GM23338 (cell line): ENCODE measurements at regions not wholly inside any gene's neighbourhood (a gene's known extent, or its start where the extent isn't known, plus 50 kb on each side); places are given as distances from the start of the nearest gene placed in this dataset.

Source experiments
- ATAC-seq: fragments of 200-7000 bp; cut with Tn5 transposase; 3 replicates; pipeline ENCODE4 v1.9.1; 2020
- DNase-seq: peaks from one replicate; pipeline ENCODE4 v3.0.0-alpha.2; 2015; ENCODE audit warnings: low spot score
- H2AFZ ChIP-seq: fragments of 200-600 bp; sonication (generic); 2 replicates; pipeline ENCODE4 v1.8.0; 2016; ENCODE audit warnings: antibody characterized with exemption, mild to moderate bottlenecking, moderate library complexity
- H3F3A ChIP-seq: fragments of 200-600 bp; sonication (generic); replicated peaks from 2 replicates; pipeline ENCODE4 v1.8.0; 2017; ENCODE audit warnings: antibody characterized with exemption, mixed run types, low read depth
- H3K27ac ChIP-seq: fragments of 200-600 bp; sonication (generic); 2 replicates; pipeline ENCODE4 v1.6.1; 2016; ENCODE audit warnings: low read depth
- H3K27me3 ChIP-seq: fragments of 200-600 bp; sonication (generic); 2 replicates; pipeline ENCODE4 v1.8.0; 2016; ENCODE audit warnings: mild to moderate bottlenecking, mixed run types, moderate library complexity; ENCODE audit not compliant: insufficient read depth
- H3K36me3 ChIP-seq: fragments of 200-600 bp; sonication (generic); 2 replicates; pipeline ENCODE4 v1.8.0; 2016; ENCODE audit warnings: mild to moderate bottlenecking; ENCODE audit not compliant: insufficient read depth
- H3K4me1 ChIP-seq: fragments of 200-600 bp; sonication (generic); 2 replicates; pipeline ENCODE4 v1.8.0; 2016; ENCODE audit warnings: mild to moderate bottlenecking, moderate library complexity; ENCODE audit not compliant: insufficient read depth
- H3K4me2 ChIP-seq: fragments of 200-600 bp; sonication (generic); 2 replicates; pipeline ENCODE4 v1.7.1; 2017; ENCODE audit warnings: mixed run types
- H3K4me3 ChIP-seq: fragments of 200-600 bp; sonication (generic); 2 replicates; pipeline ENCODE4 v1.6.1; 2016; ENCODE audit warnings: mixed run types
- H3K79me2 ChIP-seq: fragments of 200-600 bp; sonication (generic); replicated peaks from 2 replicates; pipeline ENCODE4 v1.8.0; 2017; ENCODE audit warnings: mild to moderate bottlenecking; ENCODE audit not compliant: insufficient read depth
- H3K9me2 ChIP-seq: fragments of 200-600 bp; sonication (generic); 2 replicates; pipeline ENCODE4 v1.8.0; 2017; ENCODE audit not compliant: insufficient read depth
- H4K20me1 ChIP-seq: fragments of 200-600 bp; sonication (generic); replicated peaks from 2 replicates; pipeline ENCODE4 v1.8.0; 2017; ENCODE audit warnings: mild to moderate bottlenecking; ENCODE audit not compliant: insufficient read depth
- H3K27ac Mint-ChIP-seq: 2 replicates; pipeline ENCODE4 v1.8.0; 2020; ENCODE audit warnings: inconsistent platforms, mild to moderate bottlenecking, moderate library complexity, mixed read lengths
- H3K27me3 Mint-ChIP-seq: 3 replicates; pipeline ENCODE4 v1.8.0; 2022; ENCODE audit warnings: low read depth, mild to moderate bottlenecking, moderate library complexity, mixed read lengths, inconsistent platforms; ENCODE audit not compliant: insufficient read depth, poor library complexity
- H3K36me3 Mint-ChIP-seq: 3 replicates; pipeline ENCODE4 v1.8.0; 2021; ENCODE audit warnings: low read depth, mild to moderate bottlenecking, inconsistent platforms, moderate library complexity, mixed read lengths
- H3K4me1 Mint-ChIP-seq: 3 replicates; pipeline ENCODE4 v1.8.0; 2020; ENCODE audit warnings: mild to moderate bottlenecking, inconsistent platforms, mixed read lengths
- H3K4me3 Mint-ChIP-seq: 3 replicates; pipeline ENCODE4 v1.8.0; 2021; ENCODE audit warnings: moderate library complexity, mild to moderate bottlenecking, inconsistent platforms, mixed read lengths
- H3K9me3 Mint-ChIP-seq: 3 replicates; pipeline ENCODE4 v1.8.0; 2020; ENCODE audit warnings: moderate library complexity, mild to moderate bottlenecking, inconsistent platforms, mixed read lengths
- CTCF ChIP-seq, 2 experiments: fragments of 200-600 bp in 1 of 2; sonication (generic) in 1 of 2; conservative IDR thresholded peaks; 2 replicates each; pipeline versions ENCODE4 v1.5.1 to v1.6.1; 2016 to 2017; ENCODE audit warnings: antibody characterized with exemption in 2 of 2, low read depth in 2 of 2, mild to moderate bottlenecking in 2 of 2, moderate library complexity in 1 of 2
- JUNB ChIP-seq: IDR thresholded peaks from one replicate; pipeline ENCODE4 v1.6.1; 2016; ENCODE audit warnings: antibody characterized with exemption; ENCODE audit not compliant: unreplicated experiment
- REST ChIP-seq: IDR thresholded peaks from one replicate; pipeline ENCODE4 v1.6.1; 2018; ENCODE audit warnings: antibody characterized with exemption; ENCODE audit not compliant: unreplicated experiment
- STAT1 ChIP-seq: IDR thresholded peaks from one replicate; pipeline ENCODE4 v1.6.1; 2016; ENCODE audit warnings: antibody characterized with exemption; ENCODE audit not compliant: unreplicated experiment
- ZNF114 ChIP-seq: fragments of 250-450 bp; sonication (Bioruptor Pico); IDR thresholded peaks from 2 replicates; pipeline ENCODE4 v1.5.0; 2020; ENCODE audit warnings: mild to moderate bottlenecking, moderate library complexity
- ZNF331 ChIP-seq: fragments of 250-450 bp; sonication (Bioruptor Pico); IDR thresholded peaks from 2 replicates; pipeline ENCODE4 v1.5.0; 2020; ENCODE audit warnings: low read depth, mild to moderate bottlenecking, moderate library complexity
- ZNF462 ChIP-seq: fragments of 250-450 bp; sonication (Bioruptor Pico); IDR thresholded peaks from 2 replicates; pipeline ENCODE4 v1.5.0; 2020; ENCODE audit warnings: mild to moderate bottlenecking, moderate library complexity

- Histone ChIP-seq H3K27ac (no peak overlapping the region), H3K4me2 (no peak overlapping the region), H2AFZ (no peak overlapping the region), H3K4me3 (no peak overlapping the region), H3K27me3 (no peaks in the 10 kb centered on the region), H4K20me1 (no peaks in the 10 kb centered on the region), H3K36me3 (0 out of 2 replicates have a peak, but pooled peaks cover 3% of the 10 kb centered on the region), H3F3A (no peaks in the 10 kb centered on the region), H3K9me2 (no peaks in the 10 kb centered on the region), H3K4me1 (peaks cover 14% of the 10 kb centered on the region), H3K79me2 (no peaks in the 10 kb centered on the region)
- Mint-ChIP-seq H3K36me3 (peaks cover 32% of the 10 kb centered on the region), H3K9me3 (peaks cover 43% of the 10 kb centered on the region), H3K27me3 (peaks cover 2% of the 10 kb centered on the region), H3K4me1 (peaks cover 15% of the 10 kb centered on the region), H3K4me3 (no peak overlapping the region), H3K27ac (no peak overlapping the region)
- TF ChIP-seq CTCF (conservative IDR thresholded peaks at IDR 0.05; ENCODE audit: low read depth in 2 of 2): no peak
- TF ChIP-seq JUNB: no peak
- TF ChIP-seq REST: no peak
- TF ChIP-seq ZNF114 (CRISPR knock-in tag): no peak
- TF ChIP-seq STAT1: no peak
- TF ChIP-seq ZNF331 (CRISPR knock-in tag): no peak
- TF ChIP-seq ZNF462 (CRISPR knock-in tag): no peak
- no peak for DNase-seq
- ATAC-seq: no peak
Measured at GRCh38 chr11:106322106-106322505, 244.6 kb downstream of the AASDHPPT start.
